H9 (cell line): ENCODE measurements at regions not wholly inside any gene's neighbourhood (a gene's known extent, or its start where the extent isn't known, plus 50 kb on each side); places are given as distances from the start of the nearest gene placed in this dataset.

Source experiments
- DNase-seq: peaks from one replicate; pipeline ENCODE4 v3.0.0-alpha.2; 2017
- H2AFZ ChIP-seq: one replicate; pipeline ENCODE4 v1.6.1; 2013; ENCODE audit warnings: mild to moderate bottlenecking, low read length, control low read depth, moderate library complexity
- H2AK5ac ChIP-seq: 2 replicates; pipeline ENCODE4 v1.6.1; 2013; ENCODE audit warnings: low read length, control low read depth, mixed read lengths; ENCODE audit not compliant: insufficient read length
- H2BK120ac ChIP-seq: one replicate; pipeline ENCODE4 v1.6.1; 2013; ENCODE audit warnings: low read depth, mild to moderate bottlenecking, low read length, control low read depth, inconsistent platforms; ENCODE audit not compliant: poor library complexity, severe bottlenecking
- H2BK12ac ChIP-seq: 2 replicates; pipeline ENCODE4 v1.6.1; 2013; ENCODE audit warnings: low read length, control low read depth, mixed read lengths, low read depth; ENCODE audit not compliant: insufficient read length
- H2BK15ac ChIP-seq: 2 replicates; pipeline ENCODE4 v1.6.1; 2013; ENCODE audit warnings: low read depth, low read length, control low read depth
- H2BK20ac ChIP-seq: one replicate; pipeline ENCODE4 v1.6.1; 2013; ENCODE audit warnings: low read depth, mild to moderate bottlenecking, low read length, control low read depth, inconsistent platforms; ENCODE audit not compliant: poor library complexity, severe bottlenecking
- H2BK5ac ChIP-seq: 2 replicates; pipeline ENCODE4 v1.6.1; 2013; ENCODE audit warnings: low read length, control low read depth, mixed read lengths; ENCODE audit not compliant: insufficient read length
- H3K14ac ChIP-seq: 2 replicates; pipeline ENCODE4 v1.6.1; 2013; ENCODE audit warnings: low read length, control low read depth; ENCODE audit not compliant: insufficient read depth
- H3K18ac ChIP-seq: 2 replicates; pipeline ENCODE4 v1.6.1; 2013; ENCODE audit warnings: low read depth, mild to moderate bottlenecking, mixed read lengths, low read length, control low read depth; ENCODE audit not compliant: insufficient read length
- H3K23ac ChIP-seq: 2 replicates; pipeline ENCODE4 v1.6.1; 2013; ENCODE audit warnings: low read length, control low read depth, mixed read lengths, low read depth; ENCODE audit not compliant: insufficient read length
- H3K23me2 ChIP-seq: 2 replicates; pipeline ENCODE4 v1.6.1; 2013; ENCODE audit warnings: low read depth, mild to moderate bottlenecking, mixed read lengths, low read length, control low read depth; ENCODE audit not compliant: insufficient read length, poor library complexity, severe bottlenecking
- H3K27ac ChIP-seq: 2 replicates; pipeline ENCODE4 v1.5.1; 2013; ENCODE audit warnings: low read length, control low read depth, mixed read lengths, low read depth; ENCODE audit not compliant: insufficient read length
- H3K27me3 ChIP-seq: 2 replicates; pipeline ENCODE4 v1.6.1; 2013; ENCODE audit warnings: low read length, control low read depth, inconsistent platforms; ENCODE audit not compliant: insufficient read depth
- H3K4ac ChIP-seq: 2 replicates; pipeline ENCODE4 v1.6.1; 2013; ENCODE audit warnings: low read depth, mild to moderate bottlenecking, control low read depth, inconsistent platforms, low read length, moderate library complexity
- H3K4me1 ChIP-seq: 2 replicates; pipeline ENCODE4 v1.6.1; 2013; ENCODE audit warnings: low read length, control low read depth, inconsistent platforms; ENCODE audit not compliant: insufficient read depth
- H3K4me2 ChIP-seq: 2 replicates; pipeline ENCODE4 v1.6.1; 2013; ENCODE audit warnings: low read length, control low read depth, mixed read lengths; ENCODE audit not compliant: insufficient read length, insufficient read depth
- H3K56ac ChIP-seq: 2 replicates; pipeline ENCODE4 v1.6.1; 2013; ENCODE audit warnings: low read depth, mild to moderate bottlenecking, mixed read lengths, low read length, control low read depth; ENCODE audit not compliant: insufficient read length
- H3K79me1 ChIP-seq: 2 replicates; pipeline ENCODE4 v1.6.1; 2013; ENCODE audit warnings: low read depth, mild to moderate bottlenecking, moderate library complexity, low read length, control low read depth, inconsistent platforms; ENCODE audit not compliant: insufficient read depth, poor library complexity, severe bottlenecking
- H3K79me2 ChIP-seq: 2 replicates; pipeline ENCODE4 v1.6.1; 2013; ENCODE audit warnings: low read length, control low read depth, inconsistent platforms; ENCODE audit not compliant: insufficient read depth
- H3K9ac ChIP-seq: 2 replicates; pipeline ENCODE4 v1.6.1; 2013; ENCODE audit warnings: low read length, control low read depth, mixed read lengths; ENCODE audit not compliant: insufficient read length; ENCODE audit errors: extremely low read depth
- H3K9me3 ChIP-seq: one replicate; pipeline ENCODE4 v1.6.1; 2013; ENCODE audit warnings: low read depth, low read length, inconsistent platforms; ENCODE audit not compliant: control insufficient read depth
- H3T11ph ChIP-seq: one replicate; pipeline ENCODE4 v1.6.1; 2013; ENCODE audit warnings: mild to moderate bottlenecking, low read length, control low read depth, inconsistent platforms
- H4K20me1 ChIP-seq: one replicate; pipeline ENCODE4 v1.6.1; 2013; ENCODE audit not compliant: control insufficient read depth, insufficient read length, insufficient read depth
- H4K5ac ChIP-seq: 2 replicates; pipeline ENCODE4 v1.6.1; 2013; ENCODE audit warnings: low read depth, mild to moderate bottlenecking, mixed read lengths, low read length, control low read depth; ENCODE audit not compliant: insufficient read length
- H4K8ac ChIP-seq: replicated peaks from 2 replicates; pipeline ENCODE4 v1.6.1; 2013; ENCODE audit warnings: low read length, control low read depth, mixed read lengths, low read depth; ENCODE audit not compliant: insufficient read length
- H4K91ac ChIP-seq: 2 replicates; pipeline ENCODE4 v1.6.1; 2013; ENCODE audit warnings: low read depth, mild to moderate bottlenecking, moderate library complexity, mixed read lengths, low read length, control low read depth; ENCODE audit not compliant: insufficient read length
- H3K27ac Mint-ChIP-seq, 3 experiments: 2 replicates in 2 of 3; 3 replicates in 1 of 3; pipeline ENCODE4 v1.8.0; 2020 to 2021; ENCODE audit warnings: mixed read lengths in 3 of 3, mild to moderate bottlenecking in 1 of 3, moderate library complexity in 1 of 3
- H3K27me3 Mint-ChIP-seq: 2 replicates; pipeline ENCODE4 v1.8.0; 2021; ENCODE audit warnings: low read depth, mild to moderate bottlenecking, moderate library complexity, mixed read lengths
- H3K36me3 Mint-ChIP-seq, 3 experiments: 2 replicates in 2 of 3; 3 replicates in 1 of 3; pipeline ENCODE4 v1.8.0; 2020 to 2021; ENCODE audit warnings: low read depth in 3 of 3, mixed read lengths in 3 of 3; ENCODE audit not compliant: insufficient read depth in 1 of 3
- H3K4me1 Mint-ChIP-seq, 2 experiments: 2 replicates each; pipeline ENCODE4 v1.8.0; 2020; ENCODE audit warnings: mixed read lengths in 2 of 2
- H3K4me3 Mint-ChIP-seq, 2 experiments: 2 replicates in 1 of 2; 3 replicates in 1 of 2; pipeline ENCODE4 v1.8.0; 2020 to 2021; ENCODE audit warnings: mild to moderate bottlenecking in 2 of 2, mixed read lengths in 2 of 2, moderate library complexity in 1 of 2
- H3K9me3 Mint-ChIP-seq, 2 experiments: 2 replicates in 1 of 2; 3 replicates in 1 of 2; pipeline ENCODE4 v1.8.0; 2020; ENCODE audit warnings: mild to moderate bottlenecking in 2 of 2, mixed read lengths in 2 of 2, moderate library complexity in 1 of 2
- WGBS: extraction: QIAGEN DNeasy Blood & Tissue Kit; methylation state at CpG from one replicate; pipeline ENCODE4 v1.1.7; 2013; ENCODE audit warnings: missing lambda C conversion rate, low lambda C conversion rate, mixed read lengths; ENCODE audit not compliant: insufficient read length; ENCODE audit errors: extremely low coverage; 5-methylcytosine and 5-hydroxymethylcytosine counted together
- TF ChIP-seq, protein P1 (sequence below): fragments of 200-600 bp; sonication (generic); conservative IDR thresholded peaks from 3 replicates; pipeline ENCODE4 v1.8.0; 2021; ENCODE audit warnings: antibody characterized with exemption, mild to moderate bottlenecking

- Histone ChIP-seq H4K91ac (no peak overlapping the region), H4K8ac (no peak overlapping the region), H3K79me2 (no peaks in the 10 kb centered on the region), H3K27ac (no peak overlapping the region), H3K4ac (no peak overlapping the region), H2BK15ac (no peak overlapping the region), H3K23me2 (no peaks in the 10 kb centered on the region), H3K79me1 (no peaks in the 10 kb centered on the region), H3T11ph (no peak overlapping the region), H3K14ac (no peak overlapping the region), H3K9me3 (no peaks in the 10 kb centered on the region), H3K4me1 (no peaks in the 10 kb centered on the region), H3K23ac (no peak overlapping the region), H3K9ac (no peak overlapping the region), H2BK120ac (no peak overlapping the region), H3K56ac (no peak overlapping the region), H3K18ac (no peak overlapping the region), H3K27me3 (no peaks in the 10 kb centered on the region), H4K20me1 (no peaks in the 10 kb centered on the region), H2AFZ (no peak overlapping the region), H2BK12ac (no peak overlapping the region), H2AK5ac (no peak overlapping the region), H2BK20ac (no peak overlapping the region), H3K4me2 (no peak overlapping the region), H4K5ac (no peak overlapping the region), H2BK5ac (no peak overlapping the region)
- Mint-ChIP-seq H3K4me3 (no peak overlapping the region), H3K27ac (no peak overlapping the region), H3K4me1 (peaks cover 2 to 5% of the 10 kb centered on the region in 2 experiments; a peak in 3 of 4 replicates), H3K27me3 (no peaks in the 10 kb centered on the region), H3K9me3 (no peaks in the 10 kb centered on the region), H3K36me3 (no peaks in the 10 kb centered on the region)
- DNase-seq = no peak
- WGBS = no CpG with 5 or more reads among the region's 7 CpGs
- TF ChIP-seq, protein P1, sequence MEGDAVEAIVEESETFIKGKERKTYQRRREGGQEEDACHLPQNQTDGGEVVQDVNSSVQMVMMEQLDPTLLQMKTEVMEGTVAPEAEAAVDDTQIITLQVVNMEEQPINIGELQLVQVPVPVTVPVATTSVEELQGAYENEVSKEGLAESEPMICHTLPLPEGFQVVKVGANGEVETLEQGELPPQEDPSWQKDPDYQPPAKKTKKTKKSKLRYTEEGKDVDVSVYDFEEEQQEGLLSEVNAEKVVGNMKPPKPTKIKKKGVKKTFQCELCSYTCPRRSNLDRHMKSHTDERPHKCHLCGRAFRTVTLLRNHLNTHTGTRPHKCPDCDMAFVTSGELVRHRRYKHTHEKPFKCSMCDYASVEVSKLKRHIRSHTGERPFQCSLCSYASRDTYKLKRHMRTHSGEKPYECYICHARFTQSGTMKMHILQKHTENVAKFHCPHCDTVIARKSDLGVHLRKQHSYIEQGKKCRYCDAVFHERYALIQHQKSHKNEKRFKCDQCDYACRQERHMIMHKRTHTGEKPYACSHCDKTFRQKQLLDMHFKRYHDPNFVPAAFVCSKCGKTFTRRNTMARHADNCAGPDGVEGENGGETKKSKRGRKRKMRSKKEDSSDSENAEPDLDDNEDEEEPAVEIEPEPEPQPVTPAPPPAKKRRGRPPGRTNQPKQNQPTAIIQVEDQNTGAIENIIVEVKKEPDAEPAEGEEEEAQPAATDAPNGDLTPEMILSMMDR = no peak
Measured at GRCh38 chr13:40145139-40145538, 489.7 kb downstream of the COG6 start.
